Hepatocyte (in vitro differentiated cells): ENCODE measurements at regions not wholly inside any gene's neighbourhood (a gene's known extent, or its start where the extent isn't known, plus 50 kb on each side); places are given as distances from the start of the nearest gene placed in this dataset.

ENCODE experiments used
- DNase-seq: peaks from one replicate; pipeline ENCODE4 v3.0.0-alpha.2; 2016; ENCODE audit warnings: low spot score
- H2AFZ ChIP-seq: fragments of 200-600 bp; sonication (generic); 2 replicates; pipeline ENCODE4 v1.6.0; 2016; ENCODE audit warnings: antibody characterized with exemption, mild to moderate bottlenecking
- H3K27ac ChIP-seq: fragments of 200-600 bp; sonication (generic); 2 replicates; pipeline ENCODE4 v1.5.1; 2016; ENCODE audit warnings: mild to moderate bottlenecking
- H3K27me3 ChIP-seq: fragments of 200-600 bp; sonication (generic); 2 replicates; pipeline ENCODE4 v1.6.1; 2016
- H3K36me3 ChIP-seq: fragments of 200-600 bp; sonication (generic); replicated peaks from 2 replicates; pipeline ENCODE4 v1.5.1; 2016; ENCODE audit warnings: low read depth; ENCODE audit not compliant: insufficient read depth
- H3K4me1 ChIP-seq: fragments of 200-600 bp; sonication (generic); 2 replicates; pipeline ENCODE4 v1.5.1; 2016; ENCODE audit warnings: mild to moderate bottlenecking, moderate library complexity; ENCODE audit not compliant: insufficient read depth
- H3K4me2 ChIP-seq: fragments of 200-600 bp; sonication (generic); 2 replicates; pipeline ENCODE4 v1.6.0; 2016
- H3K4me3 ChIP-seq: fragments of 200-600 bp; sonication (generic); 2 replicates; pipeline ENCODE4 v1.5.1; 2016; ENCODE audit warnings: mild to moderate bottlenecking
- H3K79me2 ChIP-seq: fragments of 200-600 bp; sonication (generic); 2 replicates; pipeline ENCODE4 v1.6.0; 2017; ENCODE audit warnings: mild to moderate bottlenecking
- H3K9me2 ChIP-seq: fragments of 200-600 bp; sonication (generic); replicated peaks from 2 replicates; pipeline ENCODE4 v1.6.0; 2017; ENCODE audit warnings: mild to moderate bottlenecking; ENCODE audit not compliant: insufficient read depth
- H3K9me3 ChIP-seq: fragments of 200-600 bp; sonication (generic); 2 replicates; pipeline ENCODE4 v1.5.1; 2016; ENCODE audit warnings: low read depth, mild to moderate bottlenecking
- H4K20me1 ChIP-seq: fragments of 200-600 bp; sonication (generic); 2 replicates; pipeline ENCODE4 v1.6.0; 2016; ENCODE audit warnings: mild to moderate bottlenecking; ENCODE audit not compliant: insufficient read depth, poor library complexity, severe bottlenecking
- CTCF ChIP-seq: fragments of 200-600 bp; sonication (generic); IDR thresholded peaks from 2 replicates; pipeline ENCODE4 v1.5.1; 2016; ENCODE audit warnings: antibody characterized with exemption, mild to moderate bottlenecking; ENCODE audit not compliant: poor library complexity
- EZH2 ChIP-seq: fragments of 200-600 bp; sonication (generic); IDR thresholded peaks from 2 replicates; pipeline ENCODE4 v1.6.1; 2016; ENCODE audit warnings: antibody characterized with exemption, mild to moderate bottlenecking, borderline replicate concordance
- EZH2phosphoT487 ChIP-seq: fragments of 200-600 bp; sonication (generic); IDR thresholded peaks from one replicate; pipeline ENCODE4 v1.6.1; 2018; ENCODE audit warnings: antibody characterized with exemption, mild to moderate bottlenecking, low read depth, moderate library complexity; ENCODE audit not compliant: unreplicated experiment, severe bottlenecking
- WGBS: methylation state at CpG from one replicate; pipeline ENCODE4 v1.1.6; 2016; ENCODE audit warnings: low lambda C conversion rate; ENCODE audit errors: missing lambda C conversion rate; 5-methylcytosine and 5-hydroxymethylcytosine counted together

- no peaks in the 10 kb centered on the region for H3K9me3 ChIP-seq
- no peak overlapping the region for H3K4me3 ChIP-seq
- no peak for TF ChIP-seq EZH2
- TF ChIP-seq EZH2phosphoT487 = no peak
- no peak for TF ChIP-seq CTCF
- no peaks in the 10 kb centered on the region for H3K4me1 ChIP-seq
- no peaks in the 10 kb centered on the region for H3K27me3 ChIP-seq
- no peaks in the 10 kb centered on the region for H3K9me2 ChIP-seq
- H3K79me2 ChIP-seq = no peaks in the 10 kb centered on the region
- H4K20me1 ChIP-seq = no peaks in the 10 kb centered on the region
- no peak overlapping the region for H3K27ac ChIP-seq
- no peak overlapping the region for H2AFZ ChIP-seq
- H3K36me3 ChIP-seq = no peaks in the 10 kb centered on the region
- DNase-seq = no peak
- WGBS = 90% methylated on average over 1 of the region's 1 CpG
- no peak overlapping the region for H3K4me2 ChIP-seq
These were observed 366.0 kb downstream of the TTLL7 start for GRCh38 chr1:83632906-83633305.

- no peak overlapping the region for H3K4me2 ChIP-seq
- no peak overlapping the region for H3K4me3 ChIP-seq
- 91% methylated on average over 6 of the region's 6 CpGs for WGBS
- no peaks in the 10 kb centered on the region for H3K9me3 ChIP-seq
- H3K79me2 ChIP-seq = no peaks in the 10 kb centered on the region
- TF ChIP-seq CTCF = no peak
- no peak for TF ChIP-seq EZH2phosphoT487
- no peak overlapping the region for H2AFZ ChIP-seq
- no peaks in the 10 kb centered on the region for H3K36me3 ChIP-seq
- H3K27ac ChIP-seq = no peak overlapping the region
- no peaks in the 10 kb centered on the region for H3K9me2 ChIP-seq
- H4K20me1 ChIP-seq = no peaks in the 10 kb centered on the region
- DNase-seq = no peak
- H3K27me3 ChIP-seq = no peaks in the 10 kb centered on the region
- no peaks in the 10 kb centered on the region for H3K4me1 ChIP-seq
These were observed 367.1 kb downstream of the TTLL7 start for GRCh38 chr1:83631851-83632250.

- Histone ChIP-seq H3K9me2 (no peaks in the 10 kb centered on the region), H3K4me2 (no peak overlapping the region), H3K4me3 (no peak overlapping the region), H2AFZ (no peak overlapping the region), H3K9me3 (no peaks in the 10 kb centered on the region), H3K27ac (no peak overlapping the region), H3K36me3 (no peaks in the 10 kb centered on the region), H4K20me1 (no peaks in the 10 kb centered on the region), H3K79me2 (no peaks in the 10 kb centered on the region), H3K4me1 (no peaks in the 10 kb centered on the region), H3K27me3 (no peaks in the 10 kb centered on the region)
- no peak for DNase-seq
- TF ChIP-seq CTCF (no peak), EZH2 (no peak), EZH2phosphoT487 (no peak)
- 100% methylated on average over 1 of the region's 1 CpG for WGBS
These were observed 371.9 kb downstream of the TTLL7 start for GRCh38 chr1:83627045-83627444.

GRCh38 chr1:83626603-83627002, 372.3 kb downstream of the TTLL7 start:
- H3K27me3 ChIP-seq = no peaks in the 10 kb centered on the region
- TF ChIP-seq EZH2 (no peak), EZH2phosphoT487 (no peak), CTCF (no peak)
- no peak overlapping the region for H3K4me3 ChIP-seq
- DNase-seq = no peak
- H3K27ac ChIP-seq = no peak overlapping the region
- H2AFZ ChIP-seq = no peak overlapping the region
- no peaks in the 10 kb centered on the region for H3K36me3 ChIP-seq
- no peaks in the 10 kb centered on the region for H3K79me2 ChIP-seq
- no peaks in the 10 kb centered on the region for H4K20me1 ChIP-seq
- no peak overlapping the region for H3K4me2 ChIP-seq
- H3K9me3 ChIP-seq = no peaks in the 10 kb centered on the region
- H3K9me2 ChIP-seq = no peaks in the 10 kb centered on the region
- no peaks in the 10 kb centered on the region for H3K4me1 ChIP-seq
- WGBS = 31% methylated on average over 1 of the region's 1 CpG
